Bronchial epithelial cell (primary cell): ENCODE measurements at regions not wholly inside any gene's neighbourhood (a gene's known extent, or its start where the extent isn't known, plus 50 kb on each side); places are given as distances from the start of the nearest gene placed in this dataset.
"Not testable (repeated sequence)": the region's sequence is repeated elsewhere in the genome, so short reads cannot be mapped to it uniquely, and the experiment has no call there.

Source experiments
- DNase-seq: peaks from one replicate; pipeline ENCODE4 v3.0.0-alpha.2; 2010; ENCODE audit warnings: low read depth
- FAIRE-seq: peaks from 2 replicates; lab custom pipeline; 2011; peaks lifted over from hg19 to GRCh38; lab: Jason Lieb, UNC
- H3K27me3 ChIP-seq: 2 replicates; pipeline ENCODE4 v1.5.1; 2011; ENCODE audit warnings: low read length; ENCODE audit not compliant: control insufficient read depth, insufficient read depth
- H3K36me3 ChIP-seq: 2 replicates; pipeline ENCODE4 v1.5.1; 2011; ENCODE audit warnings: low read length; ENCODE audit not compliant: control insufficient read depth, insufficient read depth
- H3K4me3 ChIP-seq: 2 replicates; pipeline ENCODE4 v1.5.1; 2011; ENCODE audit warnings: mild to moderate bottlenecking, low read depth, low read length, control low read depth
- CTCF ChIP-seq: IDR thresholded peaks from 2 replicates; pipeline ENCODE4 v1.5.1; 2011; ENCODE audit warnings: mild to moderate bottlenecking, moderate library complexity, low read length, control low read depth, inconsistent platforms; ENCODE audit not compliant: insufficient read depth, severe bottlenecking

DNA sequence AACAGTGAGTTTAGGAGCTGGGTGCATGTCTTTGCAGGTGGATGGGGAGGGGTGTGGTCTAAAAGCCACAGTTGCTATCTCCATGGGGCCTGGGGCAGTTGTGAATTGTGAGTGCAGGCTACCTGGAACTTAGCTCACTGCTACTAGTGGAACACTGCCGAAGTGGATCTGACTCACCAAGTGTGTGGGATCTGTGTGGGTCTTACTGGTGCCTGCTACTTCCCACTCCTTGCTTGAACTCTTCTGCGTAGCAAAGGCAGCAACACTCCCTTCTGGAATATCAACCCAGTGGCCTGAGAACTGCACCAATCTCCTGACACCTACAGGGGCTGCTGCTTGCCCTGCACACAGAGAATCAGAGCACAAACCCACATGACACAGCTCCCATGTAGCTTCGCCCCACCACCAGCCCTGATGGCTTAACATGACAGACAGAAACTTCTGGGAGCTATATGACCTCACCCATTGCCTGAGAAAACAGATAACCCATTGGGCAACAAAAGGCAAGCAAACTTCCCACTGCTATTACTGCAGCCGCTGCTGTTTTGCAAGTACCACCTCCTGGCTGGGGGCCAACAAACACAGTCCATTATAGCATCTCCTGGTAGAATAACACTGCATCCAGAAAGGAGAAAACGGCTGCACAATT, 455.1 kb upstream of the DDX18 start:
- FAIRE-seq: no peak
- Histone ChIP-seq H3K4me3 (no peak overlapping the region), H3K27me3 (no peaks in the 10 kb centered on the region), H3K36me3 (no peaks in the 10 kb centered on the region)
- TF ChIP-seq CTCF: no peak
- no peak for DNase-seq

- no peak overlapping the region for H3K4me3 ChIP-seq
- H3K36me3 ChIP-seq: no peaks in the 10 kb centered on the region
- FAIRE-seq (no peak), DNase-seq (no peak)
- TF ChIP-seq CTCF: no peak
- no peaks in the 10 kb centered on the region for H3K27me3 ChIP-seq
Observed at GRCh38 chr2:117360586-117360985, 453.9 kb upstream of the DDX18 start.

- Histone ChIP-seq H3K27me3 (no peaks in the 10 kb centered on the region), H3K36me3 (no peaks in the 10 kb centered on the region), H3K4me3 (no peak overlapping the region)
- no peak for DNase-seq
- TF ChIP-seq CTCF: no peak
- no peak for FAIRE-seq
Observed at GRCh38 chr2:117378653-117379052, 435.8 kb upstream of the DDX18 start.

DNA sequence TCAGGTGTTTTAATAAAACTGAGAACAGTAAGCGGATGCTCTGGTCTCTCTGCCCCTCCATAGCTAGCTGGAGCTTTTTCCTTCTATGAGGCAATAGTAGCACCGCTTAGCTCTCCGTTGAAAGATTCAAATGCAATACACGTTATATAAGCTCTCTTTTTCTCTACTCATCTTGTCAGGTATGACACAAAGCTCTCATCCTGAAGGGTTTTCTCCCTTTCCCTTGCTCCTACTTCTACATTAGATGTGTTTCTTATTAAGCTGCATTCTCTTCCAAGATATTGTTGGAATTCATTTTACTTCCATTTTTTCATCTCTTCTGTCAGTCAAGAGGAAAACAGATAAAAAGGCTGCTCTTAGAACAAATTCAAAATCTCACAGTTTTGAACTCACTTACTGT, 434.6 kb upstream of the DDX18 start:
- H3K4me3 ChIP-seq: no peak overlapping the region
- no peaks in the 10 kb centered on the region for H3K36me3 ChIP-seq
- FAIRE-seq (no peak), DNase-seq (no peak)
- no peak for TF ChIP-seq CTCF
- H3K27me3 ChIP-seq: no peaks in the 10 kb centered on the region

DNA sequence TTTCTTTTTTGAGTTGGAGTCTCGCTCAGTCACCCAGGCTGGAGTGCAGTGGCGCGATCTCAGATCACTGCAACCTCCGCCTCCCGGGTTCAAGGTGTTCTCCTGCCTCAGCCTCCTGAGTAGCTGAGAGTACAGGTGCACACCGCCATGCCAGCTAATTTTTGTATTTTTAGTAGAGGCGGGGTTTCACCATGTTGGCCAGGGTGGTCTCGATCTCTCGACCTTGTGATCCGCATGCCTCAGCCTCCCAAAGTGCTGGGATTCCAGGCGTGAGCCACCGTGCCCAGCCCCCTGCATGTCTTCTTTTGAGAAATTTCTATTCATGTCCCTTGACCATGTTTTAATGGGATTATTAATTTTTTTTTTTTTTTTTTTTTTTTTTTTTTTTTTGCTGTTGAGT, 430.5 kb upstream of the DDX18 start:
- not testable (repeated sequence) for FAIRE-seq

GRCh38 chr2:117396161-117396560, 418.3 kb upstream of the DDX18 start:
- FAIRE-seq (no peak), DNase-seq (no peak)
- TF ChIP-seq CTCF: no peak
- Histone ChIP-seq H3K27me3 (no peaks in the 10 kb centered on the region), H3K36me3 (no peaks in the 10 kb centered on the region), H3K4me3 (no peak overlapping the region)

More for the DNA sequence above, 430.5 kb upstream of the DDX18 start:
- H3K27me3 ChIP-seq, H3K36me3 ChIP-seq, DNase-seq, H3K4me3 ChIP-seq: not testable (repeated sequence)
